Testis (tissue), 2 donors: ENCODE measurements at regions not wholly inside any gene's neighbourhood (a gene's known extent, or its start where the extent isn't known, plus 50 kb on each side); places are given as distances from the start of the nearest gene placed in this dataset.
"Not testable (repeated sequence)": the region's sequence is repeated elsewhere in the genome, so short reads cannot be mapped to it uniquely, and the experiment has no call there.

Experiments
- CTCF ChIP-seq, 3 experiments: fragments of 450-650 bp in 2 of 3; fragments of 200-600 bp in 1 of 3; sonication (generic) in 1 of 3; IDR thresholded peaks; one replicate each; pipeline ENCODE4 v1.5.1; 2016 to 2019; ENCODE audit warnings: antibody characterized with exemption in 3 of 3, mild to moderate bottlenecking in 2 of 3, moderate library complexity in 1 of 3
- POLR2A ChIP-seq: fragments of 450-650 bp; IDR thresholded peaks from one replicate; pipeline ENCODE4 v1.6.1; 2017; ENCODE audit warnings: antibody characterized with exemption, mild to moderate bottlenecking, moderate library complexity

GRCh38 chr11:41544902-41545301 is 85.5 kb upstream of the LRRC4C start:
- not testable (repeated sequence) for TF ChIP-seq CTCF (IDR thresholded peaks at IDR 0.05); POLR2A
